HCT116 (cell line): ENCODE measurements at regions not wholly inside any gene's neighbourhood (a gene's known extent, or its start where the extent isn't known, plus 50 kb on each side); places are given as distances from the start of the nearest gene placed in this dataset.

ENCODE experiments used
- ATAC-seq: fragments of 200-7000 bp; cut with Tn5 transposase; 2 replicates; pipeline ENCODE4 v1.9.1; 2020; ENCODE audit warnings: mild to moderate bottlenecking, moderate library complexity
- BruUV-seq: library from RNA; stranded (reverse); fragments of 400-500 nt; replicated peaks from 2 replicates; lab custom pipeline; 2021; lab: Mats Ljungman, UMichigan
- CTCF ChIA-PET: fragments of 300-600 bp; sonication (Branson Sonifier 250); formaldehyde crosslinking; loops from one replicate; lab custom pipeline; 2021; ENCODE audit warnings: antibody characterized with exemption; lab: Charles Lee
- POLR2A ChIA-PET: fragments of 300-600, 350-600 bp; sonication (Branson Sonifier 250); formaldehyde crosslinking; loops from one replicate; lab custom pipeline; 2021; ENCODE audit warnings: antibody characterized with exemption; lab: Charles Lee
- RAD21 ChIA-PET, 2 experiments: fragments of 300-600 bp; sonication (Branson Sonifier 250); formaldehyde crosslinking; loops; one replicate each; lab custom pipeline; 2023; ENCODE audit warnings: low total read pairs in 2 of 2; ENCODE audit not compliant: uncharacterized antibody in 2 of 2, unreplicated experiment in 2 of 2, low non-redundant PET in 1 of 2; lab: Charles Lee
- DNase-seq: peaks from one replicate; pipeline ENCODE4 v3.0.0-alpha.2; 2010; ENCODE audit warnings: low read depth, low spot score
- H2AFZ ChIP-seq: fragments of 200-600 bp; shearing (Covaris generic), sonication (generic); 2 replicates; pipeline ENCODE4 v1.6.1; 2017; ENCODE audit warnings: low read depth, mixed run types, mixed read lengths, antibody characterized with exemption, low read length; ENCODE audit not compliant: poor library complexity, severe bottlenecking
- H3K27ac ChIP-seq: 2 replicates; pipeline ENCODE4 v1.5.1; 2012; ENCODE audit warnings: low read depth, low read length
- H3K27me3 ChIP-seq: fragments of 200-600 bp; sonication (generic); 2 replicates; pipeline ENCODE4 v1.6.1; 2016; ENCODE audit warnings: mixed run types, low read length, mixed read lengths; ENCODE audit not compliant: insufficient read depth
- H3K36me3 ChIP-seq, 2 experiments: fragments of 200-500 bp in 1 of 2; fragments of 200-600 bp in 1 of 2; sonication (Bioruptor generic) in 1 of 2; sonication (generic) in 1 of 2; 2 replicates each; pipeline versions ENCODE4 v1.5.1 to v1.6.1; 2014 to 2016; ENCODE audit warnings: low read length in 2 of 2, inconsistent platforms in 1 of 2, mixed read lengths in 1 of 2, mixed run types in 1 of 2; ENCODE audit not compliant: insufficient read depth in 2 of 2, control insufficient read depth in 1 of 2
- H3K4me1 ChIP-seq, 2 experiments: fragments of 200-600 bp in 1 of 2; sonication (generic) in 1 of 2; 2 replicates each; pipeline versions ENCODE4 v1.5.1 to v1.6.1; 2012 to 2017; ENCODE audit warnings: low read length in 2 of 2, inconsistent platforms in 1 of 2, mild to moderate bottlenecking in 1 of 2, mixed read lengths in 1 of 2, mixed run types in 1 of 2, moderate library complexity in 1 of 2; ENCODE audit not compliant: insufficient read depth in 2 of 2, control insufficient read depth in 1 of 2
- H3K4me2 ChIP-seq: fragments of 200-600 bp; sonication (generic); 2 replicates; pipeline ENCODE4 v1.6.1; 2017; ENCODE audit warnings: mixed run types, low read length, mixed read lengths
- H3K4me3 ChIP-seq, 2 experiments: fragments of 200-600 bp in 1 of 2; sonication (generic) in 1 of 2; replicated peaks in 1 of 2; 2 replicates each; pipeline ENCODE4 v1.5.1; 2011 to 2016; ENCODE audit warnings: low read length in 2 of 2, control low read depth in 1 of 2, low read depth in 1 of 2, mild to moderate bottlenecking in 1 of 2, mixed read lengths in 1 of 2, mixed run types in 1 of 2
- H3K79me2 ChIP-seq: fragments of 200-600 bp; sonication (generic); 2 replicates; pipeline ENCODE4 v1.6.1; 2017; ENCODE audit warnings: mild to moderate bottlenecking, mixed run types, low read length, moderate library complexity, mixed read lengths; ENCODE audit not compliant: insufficient read depth
- H3K9ac ChIP-seq: fragments of 200-600 bp; sonication (generic); 2 replicates; pipeline ENCODE4 v1.6.1; 2016; ENCODE audit warnings: low read length, mixed read lengths
- H3K9me2 ChIP-seq: fragments of 200-600 bp; sonication (generic), shearing (Covaris generic); 2 replicates; pipeline ENCODE4 v1.6.1; 2017; ENCODE audit warnings: mixed run types, mild to moderate bottlenecking, moderate library complexity; ENCODE audit not compliant: insufficient read depth
- H3K9me3 ChIP-seq, 2 experiments: fragments of 200-500 bp in 1 of 2; fragments of 200-600 bp in 1 of 2; sonication (Bioruptor generic) in 1 of 2; sonication (generic) in 1 of 2; 2 replicates each; pipeline ENCODE4 v1.6.1; 2014 to 2017; ENCODE audit warnings: low read length in 2 of 2, mixed read lengths in 2 of 2, inconsistent platforms in 1 of 2, low read depth in 1 of 2, mild to moderate bottlenecking in 1 of 2, mixed run types in 1 of 2, moderate library complexity in 1 of 2; ENCODE audit not compliant: control insufficient read depth in 1 of 2, insufficient read depth in 1 of 2
- H4K20me1 ChIP-seq: fragments of 200-600 bp; sonication (generic), shearing (Covaris generic); 2 replicates; pipeline ENCODE4 v1.6.1; 2017; ENCODE audit warnings: mixed run types, mild to moderate bottlenecking, moderate library complexity; ENCODE audit not compliant: insufficient read depth
- CBX3 ChIP-seq: IDR thresholded peaks from 2 replicates; pipeline ENCODE4 v1.6.1; 2012; ENCODE audit warnings: low read depth
- EZH2 ChIP-seq: fragments of 200-600 bp; sonication (generic); IDR thresholded peaks from 2 replicates; pipeline ENCODE4 v1.6.1; 2017; ENCODE audit warnings: antibody characterized with exemption, mixed run types
- EZH2phosphoT487 ChIP-seq: fragments of 200-600 bp; IDR thresholded peaks from 2 replicates; pipeline ENCODE4 v1.6.1; 2018; ENCODE audit warnings: antibody characterized with exemption, borderline replicate concordance
- FOSL1 ChIP-seq: IDR thresholded peaks from 2 replicates; pipeline ENCODE4 v1.6.1; 2012; ENCODE audit warnings: low read depth
- RAD21 ChIP-seq: IDR thresholded peaks from 2 replicates; pipeline ENCODE4 v1.6.1; 2012; ENCODE audit warnings: low read depth, mild to moderate bottlenecking
- ZNF274 ChIP-seq: fragments of 200-500 bp; sonication (Bioruptor generic); IDR thresholded peaks from 2 replicates; pipeline ENCODE4 v1.6.1; 2014; ENCODE audit warnings: mild to moderate bottlenecking, low read depth, low read length, inconsistent platforms
- intact Hi-C: fragments of 100-400 bp; cut with micrococcal nuclease; formaldehyde crosslinking; loops from 2 replicates; pipeline ENCODE4 v1.10.0; 2022
- TF ChIP-seq, protein P1 (sequence below), 3 experiments: fragments of 200-600 bp in 1 of 3; sonication (generic) in 1 of 3; IDR thresholded peaks in 2 of 3; conservative IDR thresholded peaks in 1 of 3; 2 replicates each; pipeline ENCODE4 v1.5.1; 2012 to 2017; ENCODE audit warnings: low read depth in 2 of 3, low read length in 2 of 3, antibody characterized with exemption in 1 of 3, borderline replicate concordance in 1 of 3, control low read depth in 1 of 3, mild to moderate bottlenecking in 1 of 3, mixed read lengths in 1 of 3, mixed run types in 1 of 3, moderate library complexity in 1 of 3; ENCODE audit not compliant: insufficient read depth in 1 of 3
- TF ChIP-seq, protein P2 (sequence below): IDR thresholded peaks from 2 replicates; pipeline ENCODE4 v1.6.1; 2011; ENCODE audit warnings: mild to moderate bottlenecking, low read length, moderate library complexity; ENCODE audit not compliant: insufficient replicate concordance; ENCODE audit errors: extremely low read depth
- TF ChIP-seq, protein P3 (sequence below): IDR thresholded peaks from 2 replicates; pipeline ENCODE4 v1.6.1; 2012

DNA sequence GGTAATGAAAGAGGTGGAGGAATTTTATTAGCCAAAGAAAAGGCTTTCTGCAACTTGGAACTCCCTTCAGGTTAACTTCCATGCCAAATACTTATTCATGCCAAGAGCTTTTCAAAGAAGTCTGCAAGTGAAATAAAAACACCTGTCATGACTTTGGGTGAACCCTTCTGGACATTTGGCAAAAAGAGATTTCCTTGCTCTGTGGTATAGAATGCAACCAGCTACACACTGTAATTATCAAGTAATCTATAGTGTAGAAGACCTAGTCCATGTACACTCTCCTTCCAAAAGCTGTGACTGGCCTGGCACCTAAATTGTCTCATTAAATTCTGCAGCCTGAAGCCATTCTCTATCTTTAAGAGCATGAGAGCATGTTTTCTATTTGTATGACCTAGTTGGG, 232.3 kb downstream of the COL12A1 start (continued):
- TF ChIP-seq EZH2 (no peak), FOSL1 (no peak)
- TF ChIP-seq, protein P1, sequence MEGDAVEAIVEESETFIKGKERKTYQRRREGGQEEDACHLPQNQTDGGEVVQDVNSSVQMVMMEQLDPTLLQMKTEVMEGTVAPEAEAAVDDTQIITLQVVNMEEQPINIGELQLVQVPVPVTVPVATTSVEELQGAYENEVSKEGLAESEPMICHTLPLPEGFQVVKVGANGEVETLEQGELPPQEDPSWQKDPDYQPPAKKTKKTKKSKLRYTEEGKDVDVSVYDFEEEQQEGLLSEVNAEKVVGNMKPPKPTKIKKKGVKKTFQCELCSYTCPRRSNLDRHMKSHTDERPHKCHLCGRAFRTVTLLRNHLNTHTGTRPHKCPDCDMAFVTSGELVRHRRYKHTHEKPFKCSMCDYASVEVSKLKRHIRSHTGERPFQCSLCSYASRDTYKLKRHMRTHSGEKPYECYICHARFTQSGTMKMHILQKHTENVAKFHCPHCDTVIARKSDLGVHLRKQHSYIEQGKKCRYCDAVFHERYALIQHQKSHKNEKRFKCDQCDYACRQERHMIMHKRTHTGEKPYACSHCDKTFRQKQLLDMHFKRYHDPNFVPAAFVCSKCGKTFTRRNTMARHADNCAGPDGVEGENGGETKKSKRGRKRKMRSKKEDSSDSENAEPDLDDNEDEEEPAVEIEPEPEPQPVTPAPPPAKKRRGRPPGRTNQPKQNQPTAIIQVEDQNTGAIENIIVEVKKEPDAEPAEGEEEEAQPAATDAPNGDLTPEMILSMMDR (IDR thresholded peaks at IDR 0.05 in 2 of 3, conservative IDR thresholded peaks at IDR 0.05 in 1 of 3; ENCODE audit: borderline replicate concordance in 1 of 3, insufficient read depth in 1 of 3, low read depth in 2 of 3, low read length in 2 of 3), result no peak

- ChIA-PET POLR2A (no interaction called here), RAD21 (no interaction called here), CTCF (no interaction called here)
- Histone ChIP-seq H3K4me2 (no peak overlapping the region), H3K9me3 (no peaks in the 10 kb centered on the region), H3K27ac (no peak overlapping the region), H3K9ac (no peak overlapping the region), H3K4me3 (no peak overlapping the region), H4K20me1 (no peaks in the 10 kb centered on the region), H3K27me3 (no peaks in the 10 kb centered on the region), H3K9me2 (0 out of 2 replicates have a peak, but pooled peaks cover 5% of the 10 kb centered on the region), H3K36me3 (no peaks in the 10 kb centered on the region), H3K4me1 (no peaks in the 10 kb centered on the region), H3K79me2 (no peaks in the 10 kb centered on the region), H2AFZ (no peak overlapping the region)
- TF ChIP-seq, protein P2, sequence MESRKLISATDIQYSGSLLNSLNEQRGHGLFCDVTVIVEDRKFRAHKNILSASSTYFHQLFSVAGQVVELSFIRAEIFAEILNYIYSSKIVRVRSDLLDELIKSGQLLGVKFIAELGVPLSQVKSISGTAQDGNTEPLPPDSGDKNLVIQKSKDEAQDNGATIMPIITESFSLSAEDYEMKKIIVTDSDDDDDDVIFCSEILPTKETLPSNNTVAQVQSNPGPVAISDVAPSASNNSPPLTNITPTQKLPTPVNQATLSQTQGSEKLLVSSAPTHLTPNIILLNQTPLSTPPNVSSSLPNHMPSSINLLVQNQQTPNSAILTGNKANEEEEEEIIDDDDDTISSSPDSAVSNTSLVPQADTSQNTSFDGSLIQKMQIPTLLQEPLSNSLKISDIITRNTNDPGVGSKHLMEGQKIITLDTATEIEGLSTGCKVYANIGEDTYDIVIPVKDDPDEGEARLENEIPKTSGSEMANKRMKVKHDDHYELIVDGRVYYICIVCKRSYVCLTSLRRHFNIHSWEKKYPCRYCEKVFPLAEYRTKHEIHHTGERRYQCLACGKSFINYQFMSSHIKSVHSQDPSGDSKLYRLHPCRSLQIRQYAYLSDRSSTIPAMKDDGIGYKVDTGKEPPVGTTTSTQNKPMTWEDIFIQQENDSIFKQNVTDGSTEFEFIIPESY, result no peak
- TF ChIP-seq EZH2phosphoT487 (no peak), ZNF274 (no peak), CBX3 (no peak), RAD21 (no peak)
- TF ChIP-seq, protein P3, sequence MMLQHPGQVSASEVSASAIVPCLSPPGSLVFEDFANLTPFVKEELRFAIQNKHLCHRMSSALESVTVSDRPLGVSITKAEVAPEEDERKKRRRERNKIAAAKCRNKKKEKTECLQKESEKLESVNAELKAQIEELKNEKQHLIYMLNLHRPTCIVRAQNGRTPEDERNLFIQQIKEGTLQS, result no peak
- intact Hi-C loops, result no loop called here
- DNase-seq (no peak), ATAC-seq (no peak)
- BruUV-seq, result no TSS peak
Observed at GRCh38 chr6:74971633-74972032, 234.2 kb downstream of the COL12A1 start.
